H1 (cell line): ENCODE measurements at regions not wholly inside any gene's neighbourhood (a gene's known extent, or its start where the extent isn't known, plus 50 kb on each side); places are given as distances from the start of the nearest gene placed in this dataset.

Experiments
- CTCF ChIA-PET: fragments of 300-600 bp; sonication (Branson Sonifier 250); formaldehyde crosslinking; loops from one replicate; lab custom pipeline; 2021; ENCODE audit not compliant: partially characterized antibody; lab: Charles Lee
- POLR2A ChIA-PET: fragments of 300-600 bp; sonication (Branson Sonifier 250); formaldehyde crosslinking; loops from one replicate; lab custom pipeline; 2021; ENCODE audit warnings: inconsistent platforms; ENCODE audit not compliant: partially characterized antibody; lab: Charles Lee
- DNase-seq, 2 experiments: peaks; one replicate each; pipeline versions ENCODE4 v3.0.0 to v3.0.0-alpha.2; 2010 to 2022; ENCODE audit warnings: low spot score in 2 of 2, low read depth in 1 of 2, mixed read lengths in 1 of 2
- FAIRE-seq: peaks from 2 replicates; lab custom pipeline; 2011; peaks lifted over from hg19 to GRCh38; lab: Jason Lieb, UNC
- H2AFZ ChIP-seq: 2 replicates; pipeline ENCODE4 v1.8.1; 2012; ENCODE audit warnings: low read length, inconsistent platforms
- H2AK5ac ChIP-seq: 2 replicates; pipeline ENCODE4 v1.6.1; 2013; ENCODE audit warnings: low read depth, low read length
- H2BK120ac ChIP-seq: replicated peaks from 2 replicates; pipeline ENCODE3; 2013; ENCODE audit warnings: low read depth, low read length, inconsistent platforms
- H2BK12ac ChIP-seq: 2 replicates; pipeline ENCODE4 v1.6.1; 2013; ENCODE audit warnings: low read depth, low read length
- H2BK15ac ChIP-seq: 2 replicates; pipeline ENCODE4 v1.6.1; 2013; ENCODE audit warnings: low read length
- H2BK20ac ChIP-seq: 2 replicates; pipeline ENCODE4 v1.6.1; 2013; ENCODE audit warnings: low read length
- H2BK5ac ChIP-seq: 2 replicates; pipeline ENCODE4 v1.6.1; 2013; ENCODE audit warnings: low read depth, low read length
- H3K14ac ChIP-seq: 2 replicates; pipeline ENCODE4 v1.6.1; 2013; ENCODE audit warnings: inconsistent platforms; ENCODE audit not compliant: insufficient read length
- H3K18ac ChIP-seq: 2 replicates; pipeline ENCODE4 v1.6.1; 2013; ENCODE audit warnings: low read length; ENCODE audit errors: extremely low read depth
- H3K23ac ChIP-seq: 2 replicates; pipeline ENCODE4 v1.6.1; 2013; ENCODE audit warnings: inconsistent platforms; ENCODE audit not compliant: insufficient read length
- H3K23me2 ChIP-seq: 2 replicates; pipeline ENCODE4 v1.6.1; 2013; ENCODE audit warnings: low read depth, low read length
- H3K27ac ChIP-seq: 2 replicates; pipeline ENCODE4 v1.6.1; 2011; ENCODE audit warnings: low read depth, low read length, inconsistent platforms
- H3K27me3 ChIP-seq, 4 experiments: replicated peaks in 1 of 4; 1 replicate in 1 of 4; 2 replicates in 3 of 4; pipeline versions ENCODE4 v1.6.1 to v1.8.1; 2011 to 2013; ENCODE audit warnings: low read length in 3 of 4, mild to moderate bottlenecking in 3 of 4, inconsistent platforms in 2 of 4, mixed read lengths in 2 of 4, moderate library complexity in 1 of 4; ENCODE audit not compliant: control insufficient read depth in 3 of 4, insufficient read depth in 3 of 4; ENCODE audit errors: extremely low read depth in 1 of 4
- H3K36me3 ChIP-seq, 4 experiments: 2 replicates each; pipeline versions ENCODE4 v1.6.1 to v1.8.1; 2011 to 2013; ENCODE audit warnings: mild to moderate bottlenecking in 4 of 4, low read length in 3 of 4, moderate library complexity in 2 of 4, control low read depth in 1 of 4, inconsistent platforms in 1 of 4; ENCODE audit not compliant: insufficient read depth in 4 of 4, control insufficient read depth in 2 of 4
- H3K4ac ChIP-seq: replicated peaks from 2 replicates; pipeline ENCODE3; 2013; ENCODE audit warnings: low read length, low read depth, mixed read lengths, inconsistent platforms; ENCODE audit not compliant: insufficient read length
- H3K4me1 ChIP-seq, 4 experiments: replicated peaks in 1 of 4; 1 replicate in 1 of 4; 2 replicates in 3 of 4; pipeline versions ENCODE4 v1.6.1 to v1.8.1; 2011 to 2013; ENCODE audit warnings: low read length in 3 of 4, inconsistent platforms in 2 of 4, mixed read lengths in 1 of 4; ENCODE audit not compliant: insufficient read depth in 4 of 4, control insufficient read depth in 3 of 4
- H3K4me2 ChIP-seq, 2 experiments: 2 replicates each; pipeline versions ENCODE4 v1.6.1 to v1.8.1; 2011 to 2013; ENCODE audit warnings: low read depth in 2 of 2, low read length in 2 of 2, control low read depth in 1 of 2, inconsistent platforms in 1 of 2, mild to moderate bottlenecking in 1 of 2; ENCODE audit not compliant: insufficient read depth in 1 of 2
- H3K4me3 ChIP-seq, 4 experiments: fragments of 200-600, 300-600 bp in 1 of 4; sonication (generic), shearing (Covaris generic), sonication (Bioruptor Twin) in 1 of 4; 2 replicates each; pipeline versions ENCODE4 v1.5.1 to v1.8.1; 2011 to 2016; ENCODE audit warnings: low read length in 4 of 4, low read depth in 3 of 4, control low read depth in 2 of 4, inconsistent platforms in 2 of 4, mild to moderate bottlenecking in 2 of 4, mixed read lengths in 1 of 4, moderate library complexity in 1 of 4; ENCODE audit not compliant: insufficient read depth in 2 of 4; ENCODE audit errors: extremely low read depth in 1 of 4
- H3K56ac ChIP-seq: replicated peaks from 2 replicates; pipeline ENCODE3; 2013; ENCODE audit warnings: low read depth, mild to moderate bottlenecking, mixed read lengths, low read length, inconsistent platforms; ENCODE audit not compliant: insufficient read length
- H3K79me1 ChIP-seq: 2 replicates; pipeline ENCODE4 v1.6.1; 2013; ENCODE audit warnings: low read depth, low read length, control low read depth
- H3K79me2 ChIP-seq, 2 experiments: 2 replicates each; pipeline versions ENCODE4 v1.6.1 to v1.8.1; 2012 to 2013; ENCODE audit warnings: low read length in 2 of 2, mild to moderate bottlenecking in 2 of 2, inconsistent platforms in 1 of 2; ENCODE audit not compliant: insufficient read depth in 2 of 2, control insufficient read depth in 1 of 2
- H3K9ac ChIP-seq, 4 experiments: replicated peaks in 1 of 4; 1 replicate in 1 of 4; 2 replicates in 3 of 4; pipeline versions ENCODE4 v1.6.1 to v1.8.1; 2011 to 2013; ENCODE audit warnings: low read depth in 3 of 4, low read length in 3 of 4, control low read depth in 2 of 4, mild to moderate bottlenecking in 2 of 4, moderate library complexity in 2 of 4, inconsistent platforms in 1 of 4; ENCODE audit errors: extremely low read depth in 1 of 4
- H3K9me3 ChIP-seq, 2 experiments: 2 replicates each; pipeline versions ENCODE4 v1.6.1 to v1.8.1; 2012 to 2013; ENCODE audit warnings: mild to moderate bottlenecking in 2 of 2, moderate library complexity in 2 of 2, control low read depth in 1 of 2, inconsistent platforms in 1 of 2, low read depth in 1 of 2, low read length in 1 of 2, mixed read lengths in 1 of 2; ENCODE audit not compliant: insufficient read depth in 2 of 2
- H4K20me1 ChIP-seq, 2 experiments: replicated peaks in 1 of 2; 2 replicates each; pipeline versions ENCODE3 to v1.8.1; 2011 to 2013; ENCODE audit warnings: inconsistent platforms in 2 of 2, low read length in 2 of 2, mild to moderate bottlenecking in 1 of 2; ENCODE audit not compliant: insufficient read depth in 2 of 2, control insufficient read depth in 1 of 2
- H4K5ac ChIP-seq: 2 replicates; pipeline ENCODE4 v1.6.1; 2013; ENCODE audit warnings: low read length, low read depth, mixed read lengths, inconsistent platforms; ENCODE audit not compliant: insufficient read length
- H4K8ac ChIP-seq: 2 replicates; pipeline ENCODE4 v1.8.0; 2013; ENCODE audit warnings: mild to moderate bottlenecking, moderate library complexity, low read length, inconsistent platforms; ENCODE audit not compliant: insufficient read depth; ENCODE audit errors: extremely low read depth
- H4K91ac ChIP-seq: replicated peaks from 2 replicates; pipeline ENCODE3; 2013; ENCODE audit warnings: low read length, mixed read lengths, inconsistent platforms; ENCODE audit not compliant: insufficient read length
- KDM4A ChIP-seq: IDR thresholded peaks from one replicate; pipeline ENCODE4 v1.7.1; 2012; ENCODE audit warnings: low read depth, mild to moderate bottlenecking, moderate library complexity, low read length, inconsistent platforms; ENCODE audit not compliant: severe bottlenecking
- SIN3A ChIP-seq, 2 experiments: IDR thresholded peaks in 1 of 2; conservative IDR thresholded peaks in 1 of 2; 2 replicates each; pipeline ENCODE4 v1.6.1; 2011 to 2012; ENCODE audit warnings: low read length in 2 of 2, improper control_type of control experiment in 1 of 2, low read depth in 1 of 2, mild to moderate bottlenecking in 1 of 2
- SRF ChIP-seq: IDR thresholded peaks from 2 replicates; pipeline ENCODE4 v1.6.1; 2011; ENCODE audit warnings: mild to moderate bottlenecking, low read depth, low read length, moderate library complexity
- TAF7 ChIP-seq: optimal IDR thresholded peaks from 2 replicates; pipeline ENCODE3; 2011; ENCODE audit warnings: low read depth, mild to moderate bottlenecking, inconsistent platforms, low read length, moderate library complexity, borderline replicate concordance
- ZNF274 ChIP-seq: IDR thresholded peaks from 2 replicates; pipeline ENCODE4 v1.7.0; 2012; ENCODE audit warnings: low read length, borderline replicate concordance; ENCODE audit errors: extremely low read depth
- WGBS, 2 experiments: shearing (Covaris generic) in 1 of 2; methylation state at CpG; one replicate each; pipeline versions ENCODE4 v1.1.6 to v1.1.7; 2013 to 2015; ENCODE audit warnings: low lambda C conversion rate in 2 of 2, mixed read lengths in 2 of 2, inconsistent platforms in 1 of 2, low coverage in 1 of 2, missing lambda C conversion rate in 1 of 2; ENCODE audit not compliant: insufficient replicate concordance in 2 of 2, insufficient coverage in 1 of 2, insufficient read length in 1 of 2; ENCODE audit errors: extremely low coverage in 1 of 2, missing lambda C conversion rate in 1 of 2; 5-methylcytosine and 5-hydroxymethylcytosine counted together

DNA sequence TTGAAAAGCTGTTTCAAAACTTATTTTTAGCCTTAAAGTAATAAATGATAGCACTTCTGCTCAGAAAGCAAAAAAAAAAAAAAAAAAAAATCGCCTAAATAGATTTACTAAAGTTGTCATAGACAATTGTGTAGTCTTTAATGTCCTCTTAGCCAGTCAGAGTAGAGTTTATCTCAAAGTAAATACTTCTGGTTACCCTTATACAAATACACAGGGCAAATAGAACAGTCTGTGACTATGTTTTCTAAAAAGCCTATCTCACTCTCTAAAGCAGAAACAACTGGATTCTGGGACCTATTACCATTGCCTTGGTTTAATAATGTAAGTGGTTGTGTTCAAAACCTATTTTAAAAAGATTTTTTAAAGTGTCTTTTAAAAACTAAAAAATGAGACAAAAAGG is 156.2 kb upstream of the THSD7A start:
- Histone ChIP-seq H3K79me1 (no peaks in the 10 kb centered on the region), H3K4me2 (no peak overlapping the region), H4K20me1 (no peaks in the 10 kb centered on the region), H2BK12ac (no peak overlapping the region), H3K9ac (no peak overlapping the region)
- TF ChIP-seq SIN3A (conservative IDR thresholded peaks at IDR 0.05 in 1 of 2, IDR thresholded peaks at IDR 0.05 in 1 of 2; ENCODE audit: low read depth in 1 of 2, low read length in 2 of 2) = no peak
- no peak for TF ChIP-seq TAF7
- no peak for TF ChIP-seq SRF
- TF ChIP-seq ZNF274 = no peak
- no peak for TF ChIP-seq KDM4A
- TF ChIP-seq, all 59 proteins: peak for 0
- Histone ChIP-seq H3K79me2 (no peaks in the 10 kb centered on the region), H3K9me3 (peaks cover 6% of the 10 kb centered on the region in 2 experiments; a peak in 3 of 4 replicates), H3K56ac (no peak overlapping the region), H3K23ac (no peak overlapping the region), H3K27ac (no peak overlapping the region), H4K5ac (no peak overlapping the region), H2BK120ac (no peak overlapping the region), H2AFZ (no peak overlapping the region), H2AK5ac (no peak overlapping the region), H3K23me2 (no peaks in the 10 kb centered on the region), H2BK15ac (no peak overlapping the region), H4K91ac (no peak overlapping the region), H4K8ac (no peak overlapping the region), H3K36me3 (no peaks in the 10 kb centered on the region; a peak in 2 of 8 replicates), H2BK20ac (no peak overlapping the region), H2BK5ac (no peak overlapping the region), H3K4me3 (no peak overlapping the region), H3K4me1 (no peaks in the 10 kb centered on the region), H3K4ac (no peak overlapping the region), H3K18ac (no peak overlapping the region), H3K14ac (no peak overlapping the region), H3K27me3 (no peaks in the 10 kb centered on the region)
- no peak for DNase-seq
- 80% methylated on average over 1 of the region's 1 CpG; no CpG with 5 or more reads in 1 of the 2 experiments for WGBS, 2 experiments
- no peak for FAIRE-seq
- ChIA-PET CTCF (interaction anchor here (0.7 kb wide), 1 partner anchor 158 kb away, joined by 3 read pairs; no protein-coding TSS in a partner anchor), POLR2A (no interaction called here)
